Peyer's patch (tissue), 4 donors: ENCODE measurements at regions not wholly inside any gene's neighbourhood (a gene's known extent, or its start where the extent isn't known, plus 50 kb on each side); places are given as distances from the start of the nearest gene placed in this dataset.

ENCODE experiments used
- CTCF ChIP-seq, 6 experiments: fragments of 450-650 bp in 4 of 6; fragments of 200-600 bp in 2 of 6; sonication (generic) in 1 of 6; IDR thresholded peaks; one replicate each; pipeline ENCODE4 v1.5.1; 2017 to 2019; ENCODE audit warnings: antibody characterized with exemption in 6 of 6, mild to moderate bottlenecking in 3 of 6, moderate library complexity in 1 of 6
- POLR2A ChIP-seq, 2 donors: fragments of 450-650 bp; IDR thresholded peaks; one replicate each; pipeline ENCODE4 v1.5.1; 2017; ENCODE audit warnings: antibody characterized with exemption in 2 of 2, mild to moderate bottlenecking in 2 of 2, moderate library complexity in 2 of 2

- TF ChIP-seq CTCF (IDR thresholded peaks at IDR 0.05), result no peak
- TF ChIP-seq POLR2A (IDR thresholded peaks at IDR 0.05), result no peak
These were observed 312.9 kb upstream of the RGMB start for GRCh38 chr5:98460536-98460935.
